CD4-positive, CD25-positive, alpha-beta regulatory T cell (primary cell): ENCODE measurements at regions not wholly inside any gene's neighbourhood (a gene's known extent, or its start where the extent isn't known, plus 50 kb on each side); places are given as distances from the start of the nearest gene placed in this dataset.
"Not testable (repeated sequence)": the region's sequence is repeated elsewhere in the genome, so short reads cannot be mapped to it uniquely, and the experiment has no call there.

Experiments
- ATAC-seq, 2 donors: fragments of 150-1000 bp; cut with Tn5 transposase; one replicate each; pipeline ENCODE4 v1.10.0; 2021; ENCODE audit warnings: low read depth in 2 of 2, moderate number of reproducible peaks in 2 of 2, moderate library complexity in 1 of 2
- DNase-seq, 3 donors: peaks; one replicate each; pipeline versions ENCODE4 v3.0.0 to v3.0.0-alpha.2; 2012 to 2022; ENCODE audit warnings: mixed read lengths in 1 of 3
- H3K27ac ChIP-seq: one replicate; pipeline ENCODE4 v1.7.0; 2013; ENCODE audit warnings: mild to moderate bottlenecking, low read length; ENCODE audit not compliant: insufficient read depth, poor library complexity, severe bottlenecking
- H3K27me3 ChIP-seq: one replicate; pipeline ENCODE4 v1.7.0; 2013; ENCODE audit warnings: low read length; ENCODE audit not compliant: control insufficient read depth, insufficient read depth
- H3K36me3 ChIP-seq: one replicate; pipeline ENCODE4 v1.7.0; 2013; ENCODE audit warnings: mild to moderate bottlenecking, low read length, moderate library complexity; ENCODE audit not compliant: control insufficient read depth, insufficient read depth
- H3K4me1 ChIP-seq: 2 replicates; pipeline ENCODE4 v1.7.0; 2013; ENCODE audit warnings: mild to moderate bottlenecking, low read length; ENCODE audit not compliant: insufficient read depth, control insufficient read depth, poor library complexity, severe bottlenecking
- H3K4me3 ChIP-seq: one replicate; pipeline ENCODE4 v1.7.0; 2013; ENCODE audit warnings: low read depth, mild to moderate bottlenecking, low read length, moderate library complexity
- H3K9me3 ChIP-seq, 2 experiments: 1 replicate in 1 of 2; 2 replicates in 1 of 2; pipeline ENCODE4 v1.7.0; 2013; ENCODE audit warnings: low read length in 2 of 2, mild to moderate bottlenecking in 1 of 2, moderate library complexity in 1 of 2; ENCODE audit not compliant: control insufficient read depth in 2 of 2
- H3K27ac Mint-ChIP-seq, 3 donors: one replicate each; pipeline ENCODE4 v1.8.0; 2020 to 2022; ENCODE audit warnings: mild to moderate bottlenecking in 3 of 3, mixed read lengths in 3 of 3, moderate library complexity in 2 of 3
- H3K27me3 Mint-ChIP-seq: one replicate; pipeline ENCODE4 v1.8.0; 2022; ENCODE audit warnings: mild to moderate bottlenecking, mixed read lengths
- H3K36me3 Mint-ChIP-seq: one replicate; pipeline ENCODE4 v1.8.0; 2020; ENCODE audit warnings: mixed read lengths
- H3K4me1 Mint-ChIP-seq, 4 donors: one replicate each; pipeline ENCODE4 v1.8.0; 2020 to 2022; ENCODE audit warnings: mixed read lengths in 4 of 4, mild to moderate bottlenecking in 1 of 4
- H3K4me3 Mint-ChIP-seq, 4 donors: one replicate each; pipeline ENCODE4 v1.8.0; 2020 to 2022; ENCODE audit warnings: mild to moderate bottlenecking in 4 of 4, mixed read lengths in 4 of 4, moderate library complexity in 3 of 4
- H3K9me3 Mint-ChIP-seq, 7 donors: one replicate each; pipeline ENCODE4 v1.8.0; 2020 to 2022; ENCODE audit warnings: mixed read lengths in 7 of 7, mild to moderate bottlenecking in 3 of 7, moderate library complexity in 2 of 7

- ATAC-seq (no peak), DNase-seq (no peak)
- H3K4me1 Mint-ChIP-seq: peaks cover 4 to 15% (median 9%) of the 10 kb centered on the region in 4 donors
- H3K27me3 Mint-ChIP-seq: peaks cover 9% of the 10 kb centered on the region
- no peak overlapping the region for H3K4me3 Mint-ChIP-seq
- peaks cover under 1% of the 10 kb centered on the region for H3K27me3 ChIP-seq
- no peaks in the 10 kb centered on the region for H3K4me1 ChIP-seq
- no peaks in the 10 kb centered on the region for H3K36me3 ChIP-seq
- H3K27ac ChIP-seq: no peak overlapping the region
- peak overlapping the region in 1 of 3 donors; percentile 55 for H3K27ac Mint-ChIP-seq
- no peak overlapping the region for H3K4me3 ChIP-seq
- peaks cover 0 to 5% (median 0%) of the 10 kb centered on the region in 7 donors for H3K9me3 Mint-ChIP-seq
- no peaks in the 10 kb centered on the region for H3K36me3 Mint-ChIP-seq
- H3K9me3 ChIP-seq: no peaks in the 10 kb centered on the region
Observed at GRCh38 chr1:116289193-116289592, 83.9 kb upstream of the ATP1A1 start.

GRCh38 chr1:116290085-116290705 is 82.8 kb upstream of the ATP1A1 start:
- H3K27ac Mint-ChIP-seq: no peak overlapping the region
- no peaks in the 10 kb centered on the region for H3K36me3 Mint-ChIP-seq
- no peak overlapping the region for H3K27ac ChIP-seq
- peaks cover 0 to 5% (median 0%) of the 10 kb centered on the region in 7 donors for H3K9me3 Mint-ChIP-seq
- ATAC-seq (no peak), DNase-seq (no peak)
- H3K27me3 ChIP-seq: no peaks in the 10 kb centered on the region
- no peaks in the 10 kb centered on the region for H3K9me3 ChIP-seq
- no peak overlapping the region for H3K4me3 ChIP-seq
- peaks cover 4% of the 10 kb centered on the region for H3K27me3 Mint-ChIP-seq
- peaks cover 0 to 11% (median 7%) of the 10 kb centered on the region in 4 donors for H3K4me1 Mint-ChIP-seq
- no peaks in the 10 kb centered on the region for H3K4me1 ChIP-seq
- no peak overlapping the region for H3K4me3 Mint-ChIP-seq
- H3K36me3 ChIP-seq: no peaks in the 10 kb centered on the region

GRCh38 chr1:116291024-116291423 is 82.0 kb upstream of the ATP1A1 start:
- H3K27ac ChIP-seq: no peak overlapping the region
- ATAC-seq: no peak
- Mint-ChIP-seq H3K36me3 (no peaks in the 10 kb centered on the region), H3K4me3 (no peak overlapping the region), H3K4me1 (peaks cover 0 to 11% (median 5%) of the 10 kb centered on the region in 4 donors), H3K27me3 (peaks cover 4% of the 10 kb centered on the region), H3K9me3 (peaks cover 0 to 3% (median 0%) of the 10 kb centered on the region in 7 donors), H3K27ac (no peak overlapping the region)
- no peak overlapping the region for H3K4me3 ChIP-seq
- H3K4me1 ChIP-seq: no peaks in the 10 kb centered on the region
- H3K27me3 ChIP-seq: no peaks in the 10 kb centered on the region
- no peak for DNase-seq
- H3K36me3 ChIP-seq: no peaks in the 10 kb centered on the region
- no peaks in the 10 kb centered on the region for H3K9me3 ChIP-seq

GRCh38 chr1:116292929-116293725 is 79.9 kb upstream of the ATP1A1 start:
- H3K4me1 Mint-ChIP-seq: peaks cover 0 to 5% (median 2%) of the 10 kb centered on the region in 4 donors
- DNase-seq: no peak
- H3K36me3 ChIP-seq: no peaks in the 10 kb centered on the region
- H3K27ac ChIP-seq: no peak overlapping the region
- H3K4me3 ChIP-seq: no peak overlapping the region
- H3K27me3 Mint-ChIP-seq: no peaks in the 10 kb centered on the region
- no peak overlapping the region for H3K4me3 Mint-ChIP-seq
- peak overlapping the region in 2 of 3 donors; percentile 7 to 10 for H3K27ac Mint-ChIP-seq
- H3K9me3 ChIP-seq: no peaks in the 10 kb centered on the region
- H3K36me3 Mint-ChIP-seq: no peaks in the 10 kb centered on the region
- no peaks in the 10 kb centered on the region for H3K27me3 ChIP-seq
- peaks cover 0 to 2% (median 0%) of the 10 kb centered on the region in 7 donors for H3K9me3 Mint-ChIP-seq
- ATAC-seq: no peak
- H3K4me1 ChIP-seq: no peaks in the 10 kb centered on the region

GRCh38 chr1:116297495-116298212 is 75.4 kb upstream of the ATP1A1 start:
- Histone ChIP-seq H3K27ac (no peak overlapping the region), H3K9me3 (no peaks in the 10 kb centered on the region), H3K36me3 (no peaks in the 10 kb centered on the region), H3K27me3 (no peaks in the 10 kb centered on the region), H3K4me3 (no peak overlapping the region), H3K4me1 (no peaks in the 10 kb centered on the region)
- H3K9me3 Mint-ChIP-seq: peaks cover 0 to 3% (median 0%) of the 10 kb centered on the region in 7 donors
- H3K27me3 Mint-ChIP-seq: no peaks in the 10 kb centered on the region
- H3K4me1 Mint-ChIP-seq: peaks cover 0 to 9% (median 2%) of the 10 kb centered on the region in 4 donors
- no peaks in the 10 kb centered on the region for H3K36me3 Mint-ChIP-seq
- DNase-seq: no peak
- no peak overlapping the region for H3K4me3 Mint-ChIP-seq
- ATAC-seq: no peak
- H3K27ac Mint-ChIP-seq: no peak overlapping the region

GRCh38 chr1:116298213-116298579 is 74.8 kb upstream of the ATP1A1 start:
- not testable (repeated sequence) for H3K27ac Mint-ChIP-seq, H3K9me3 ChIP-seq, H3K4me3 ChIP-seq, ATAC-seq, H3K36me3 ChIP-seq, H3K36me3 Mint-ChIP-seq, H3K27me3 Mint-ChIP-seq, DNase-seq, H3K9me3 Mint-ChIP-seq, H3K27ac ChIP-seq, H3K4me3 Mint-ChIP-seq, H3K27me3 ChIP-seq, H3K4me1 ChIP-seq, H3K4me1 Mint-ChIP-seq

- H3K36me3 ChIP-seq: no peaks in the 10 kb centered on the region
- no peaks in the 10 kb centered on the region for H3K9me3 ChIP-seq
- no peaks in the 10 kb centered on the region for H3K27me3 ChIP-seq
- peak overlapping the region in 1 of 3 donors; percentile 38 for H3K27ac Mint-ChIP-seq
- H3K9me3 Mint-ChIP-seq: peaks cover 0 to 2% (median 0%) of the 10 kb centered on the region in 7 donors
- no peaks in the 10 kb centered on the region for H3K4me1 ChIP-seq
- H3K27ac ChIP-seq: no peak overlapping the region
- no peak for DNase-seq
- peaks cover 0 to 9% (median 1%) of the 10 kb centered on the region in 4 donors for H3K4me1 Mint-ChIP-seq
- no peak overlapping the region for H3K4me3 Mint-ChIP-seq
- no peaks in the 10 kb centered on the region for H3K27me3 Mint-ChIP-seq
- no peaks in the 10 kb centered on the region for H3K36me3 Mint-ChIP-seq
- no peak overlapping the region for H3K4me3 ChIP-seq
- no peak for ATAC-seq
Observed at GRCh38 chr1:116298746-116299145, 74.3 kb upstream of the ATP1A1 start.
